ENCODE measurements at regions not wholly inside any gene's neighbourhood (a gene's known extent, or its start where the extent isn't known, plus 50 kb on each side); places are given as distances from the start of the nearest gene placed in this dataset.

GRCh38 chr4:30847167-30847566 lies 127.0 kb downstream of the PCDH7 start:
- TF ChIP-seq GATA2 (IDR thresholded peaks at IDR 0.05; ENCODE audit: low read depth, low read length) (no peak), GATA3 (IDR thresholded peaks at IDR 0.05; ENCODE audit: low read depth, low read length) (no peak)

DNA sequence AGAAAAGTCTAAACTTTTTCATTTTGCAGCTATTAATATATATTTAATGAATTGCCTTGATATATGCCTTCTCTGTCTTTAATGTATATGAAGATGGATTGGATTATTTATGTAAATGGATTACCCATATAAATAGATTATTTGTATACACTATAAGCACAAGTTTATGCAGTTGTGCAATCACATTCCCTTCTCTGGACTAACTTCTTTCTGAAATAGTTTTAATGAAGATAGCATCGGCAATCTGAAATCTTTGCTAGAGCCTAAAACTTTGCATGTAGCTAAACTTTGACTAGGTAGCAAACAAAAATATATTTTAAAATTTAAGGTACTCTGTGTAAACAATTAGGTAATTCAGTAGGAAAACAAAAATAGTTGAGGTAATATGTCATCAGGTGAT lies 127.8 kb downstream of the PCDH7 start:
- TF ChIP-seq GATA3 (IDR thresholded peaks at IDR 0.05; ENCODE audit: low read depth, low read length) (no peak), GATA2 (IDR thresholded peaks at IDR 0.05; ENCODE audit: low read depth, low read length) (no peak)

GRCh38 chr4:30854531-30854930 lies 134.4 kb downstream of the PCDH7 start:
- TF ChIP-seq GATA2 (IDR thresholded peaks at IDR 0.05; ENCODE audit: low read depth, low read length) (no peak), GATA3 (IDR thresholded peaks at IDR 0.05; ENCODE audit: low read depth, low read length) (no peak)

GRCh38 chr4:30855232-30855631 lies 135.1 kb downstream of the PCDH7 start:
- TF ChIP-seq GATA3 (IDR thresholded peaks at IDR 0.05; ENCODE audit: low read depth, low read length) (no peak), GATA2 (IDR thresholded peaks at IDR 0.05; ENCODE audit: low read depth, low read length) (no peak)

GRCh38 chr4:30856795-30857564 lies 136.8 kb downstream of the PCDH7 start:
- no peak for TF ChIP-seq GATA3 (IDR thresholded peaks at IDR 0.05; ENCODE audit: low read depth, low read length)

- no peak for TF ChIP-seq GATA3 (IDR thresholded peaks at IDR 0.05; ENCODE audit: low read depth, low read length)
- no peak for TF ChIP-seq GATA2 (IDR thresholded peaks at IDR 0.05; ENCODE audit: low read depth, low read length)
Observed at GRCh38 chr4:30860978-30861377, 140.8 kb downstream of the PCDH7 start.

DNA sequence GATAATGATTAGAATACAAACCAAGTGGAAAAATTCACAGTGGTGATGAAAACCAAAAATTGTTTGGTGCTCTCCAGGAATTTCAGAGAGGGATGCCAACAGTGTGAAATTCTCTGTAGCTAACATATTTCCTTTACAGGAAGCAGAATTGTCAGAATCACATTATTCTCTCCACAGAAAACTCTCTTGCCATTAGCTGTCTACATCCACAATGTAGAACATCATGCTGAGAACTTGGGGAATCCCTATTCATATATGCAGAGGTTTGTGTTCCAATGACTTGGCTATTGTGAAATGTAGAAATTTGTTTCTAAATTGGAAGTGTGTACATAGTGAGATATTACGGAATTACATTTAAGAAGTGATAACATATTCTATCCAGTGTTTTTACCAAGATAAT lies 142.0 kb downstream of the PCDH7 start:
- TF ChIP-seq GATA3 (IDR thresholded peaks at IDR 0.05; ENCODE audit: low read depth, low read length) (no peak), GATA2 (IDR thresholded peaks at IDR 0.05; ENCODE audit: low read depth, low read length) (no peak)

- no peak for TF ChIP-seq GATA2 (IDR thresholded peaks at IDR 0.05; ENCODE audit: low read depth, low read length)
- no peak for TF ChIP-seq GATA3 (IDR thresholded peaks at IDR 0.05; ENCODE audit: low read depth, low read length)
Observed at GRCh38 chr4:30863021-30863420, 142.9 kb downstream of the PCDH7 start.

GRCh38 chr4:30865691-30866090 lies 145.5 kb downstream of the PCDH7 start:
- no peak for TF ChIP-seq GATA2 (IDR thresholded peaks at IDR 0.05; ENCODE audit: low read depth, low read length)
- no peak for TF ChIP-seq GATA3 (IDR thresholded peaks at IDR 0.05; ENCODE audit: low read depth, low read length)

- TF ChIP-seq GATA3 (IDR thresholded peaks at IDR 0.05; ENCODE audit: low read depth, low read length) (no peak), GATA2 (IDR thresholded peaks at IDR 0.05; ENCODE audit: low read depth, low read length) (no peak)
Observed at GRCh38 chr4:30866346-30866745, 146.2 kb downstream of the PCDH7 start.

DNA sequence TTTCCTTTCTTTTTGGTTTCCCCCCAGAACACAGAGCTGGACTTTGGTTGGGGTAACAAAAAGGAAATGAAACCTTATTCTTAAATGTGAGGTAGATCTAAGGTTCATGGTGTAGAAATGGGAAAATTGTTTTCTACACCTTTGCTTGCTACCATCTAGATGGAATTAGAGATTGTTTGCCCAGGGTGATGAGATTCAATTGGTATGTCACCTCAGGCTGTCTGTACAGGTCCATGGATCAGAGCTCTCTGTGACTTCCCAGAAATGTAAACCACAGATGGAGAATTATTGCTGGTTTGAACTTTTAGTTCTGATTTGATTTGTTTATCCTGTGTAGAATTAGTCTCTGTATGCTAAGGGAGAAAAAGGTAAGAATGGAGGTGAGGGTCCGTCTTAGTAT lies 146.7 kb downstream of the PCDH7 start:
- TF ChIP-seq GATA3 (IDR thresholded peaks at IDR 0.05; ENCODE audit: low read depth, low read length) (no peak), GATA2 (IDR thresholded peaks at IDR 0.05; ENCODE audit: low read depth, low read length) (no peak)

DNA sequence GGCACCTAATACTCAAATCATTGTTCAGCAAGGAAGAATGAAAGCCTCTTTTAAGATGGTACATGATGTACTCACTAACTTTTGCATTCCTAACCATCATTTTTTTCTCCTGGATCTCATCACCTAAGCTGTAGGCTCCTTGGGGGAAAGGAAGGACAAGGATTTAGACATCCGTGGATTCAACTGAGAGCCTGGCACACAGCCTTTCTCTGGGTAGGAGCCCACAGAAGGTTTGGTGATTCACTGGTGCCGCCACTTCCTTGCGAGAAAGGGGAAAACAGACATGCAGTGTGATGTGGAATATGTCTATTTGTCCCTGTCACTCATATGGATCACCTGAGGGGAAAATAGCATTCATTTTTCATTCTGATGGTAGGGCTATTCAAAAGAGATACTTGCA lies 147.3 kb downstream of the PCDH7 start:
- no peak for TF ChIP-seq GATA2 (IDR thresholded peaks at IDR 0.05; ENCODE audit: low read depth, low read length)
- no peak for TF ChIP-seq GATA3 (IDR thresholded peaks at IDR 0.05; ENCODE audit: low read depth, low read length)

GRCh38 chr4:30868111-30868895 lies 148.1 kb downstream of the PCDH7 start:
- TF ChIP-seq GATA3 (IDR thresholded peaks at IDR 0.05; ENCODE audit: low read depth, low read length) (no peak), GATA2 (IDR thresholded peaks at IDR 0.05; ENCODE audit: low read depth, low read length) (no peak)

DNA sequence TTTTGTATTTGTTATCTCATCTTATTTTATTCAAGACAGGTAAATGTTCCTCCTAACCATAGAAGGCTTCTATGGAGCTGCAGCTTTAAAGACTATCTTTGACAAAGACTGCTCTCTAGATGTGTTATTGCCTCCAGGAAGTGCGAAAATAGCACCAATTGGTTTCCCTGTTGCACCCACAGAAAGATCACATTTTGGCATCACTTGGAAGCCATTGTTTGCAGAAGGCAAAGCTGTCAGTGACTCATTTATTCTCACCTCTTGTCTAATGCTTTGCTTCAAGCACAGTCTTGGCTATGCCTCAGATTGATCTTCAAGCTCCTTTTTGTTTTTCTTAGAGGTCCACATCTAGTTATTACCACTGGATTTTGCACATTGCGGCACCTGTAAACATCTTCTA lies 150.3 kb downstream of the PCDH7 start:
- TF ChIP-seq GATA3 (IDR thresholded peaks at IDR 0.05; ENCODE audit: low read depth, low read length), result no peak
- TF ChIP-seq GATA2 (IDR thresholded peaks at IDR 0.05; ENCODE audit: low read depth, low read length), result no peak

DNA sequence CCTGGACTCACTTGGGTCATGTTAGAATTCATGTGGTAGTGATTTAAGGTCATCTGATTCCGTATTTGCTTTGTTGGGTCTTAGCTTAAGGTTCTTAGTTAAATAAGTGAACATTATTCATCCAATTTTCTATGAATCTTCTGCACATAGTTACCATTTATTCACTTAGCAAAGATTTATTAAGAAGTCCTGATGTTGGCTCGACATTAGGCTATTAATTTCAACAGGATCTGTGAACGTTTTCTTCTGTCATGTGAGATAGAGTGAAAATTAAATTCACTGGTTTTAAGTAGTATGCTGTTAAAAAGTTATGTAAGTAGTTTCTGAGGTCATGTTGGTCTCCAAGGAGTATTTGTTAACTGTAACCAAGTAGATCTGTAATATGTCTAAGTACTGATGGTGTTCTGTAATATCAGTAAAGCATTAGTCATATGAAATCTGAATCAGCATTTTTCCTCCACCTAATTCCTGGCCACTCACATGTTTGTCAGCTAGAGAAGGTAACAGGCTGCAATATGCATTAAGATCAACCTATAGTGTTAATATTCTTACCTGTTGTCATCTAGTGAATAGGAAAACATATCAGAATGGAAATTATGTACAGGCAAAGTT lies 155.6 kb downstream of the PCDH7 start:
- TF ChIP-seq GATA3 (IDR thresholded peaks at IDR 0.05; ENCODE audit: low read depth, low read length) (no peak), GATA2 (IDR thresholded peaks at IDR 0.05; ENCODE audit: low read depth, low read length) (no peak)

All from SH-SY5Y (cell line).